ENCODE measurements at regions not wholly inside any gene's neighbourhood (a gene's known extent, or its start where the extent isn't known, plus 50 kb on each side); places are given as distances from the start of the nearest gene placed in this dataset.
A peak's percentile ranks its signal among the peaks of the same experiment; 100 is the strongest.

DNA sequence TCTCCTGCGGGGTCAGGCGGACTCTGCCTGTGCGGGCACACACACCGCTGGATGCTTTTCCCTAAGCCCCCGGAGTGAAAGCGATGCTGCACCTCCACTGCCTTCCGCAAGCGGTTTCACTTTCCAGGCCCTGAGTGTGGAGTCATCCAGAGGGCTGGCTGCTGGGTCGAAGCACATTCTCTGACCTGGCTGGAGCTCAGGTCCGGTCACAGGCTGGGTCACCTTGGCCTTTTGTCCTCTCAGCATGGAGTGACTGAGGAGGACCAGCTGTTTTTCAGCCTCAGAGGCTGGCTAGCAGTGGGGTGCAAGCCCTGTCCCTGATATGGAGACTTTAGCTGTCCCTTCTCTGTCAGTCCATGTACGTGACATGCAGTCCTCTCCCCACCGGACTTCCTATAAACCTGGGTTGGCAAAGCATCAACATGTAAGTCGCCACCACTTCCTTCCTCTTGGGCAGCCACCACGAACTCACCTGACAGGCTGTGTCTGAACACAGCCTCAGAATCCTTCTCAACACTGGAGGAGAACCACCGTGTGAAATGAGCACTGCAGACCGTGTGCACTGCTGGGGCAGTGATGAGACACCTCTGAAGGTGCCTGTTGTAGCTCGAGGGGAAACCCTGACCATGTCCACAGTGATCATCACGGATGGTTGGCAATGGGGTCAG, 51.3 kb downstream of the GADD45G start:
- DNase-seq, result no peak

- no peak for DNase-seq
Measured at GRCh38 chr9:89657295-89657694, 52.5 kb downstream of the GADD45G start.

GRCh38 chr9:89657765-89658164, 53.0 kb downstream of the GADD45G start:
- DNase-seq, result no peak

- DNase-seq, result no peak
Measured at GRCh38 chr9:89658401-89658800, 53.6 kb downstream of the GADD45G start.

DNA sequence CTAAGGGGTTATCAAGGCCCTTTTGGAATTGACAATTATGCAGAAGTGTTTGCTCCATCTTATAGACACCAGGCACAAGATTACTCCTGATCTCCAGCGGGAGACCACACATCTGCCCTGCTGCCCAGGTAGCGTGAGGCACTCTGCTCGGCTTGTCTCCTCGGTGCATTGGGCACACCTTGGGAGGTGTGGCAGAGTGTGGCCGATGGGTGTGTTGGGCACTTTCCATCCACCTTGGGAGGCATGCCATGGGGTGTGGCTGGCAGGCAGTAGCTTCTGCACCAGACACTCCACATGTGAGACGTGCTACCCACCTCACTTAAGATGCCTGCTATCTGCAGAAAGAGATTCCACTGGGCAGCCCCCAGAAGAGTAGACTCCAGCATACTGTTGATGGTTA, 54.1 kb downstream of the GADD45G start:
- DNase-seq, result no peak

- DNase-seq, result no peak
Measured at GRCh38 chr9:89659473-89659872, 54.7 kb downstream of the GADD45G start.

- DNase-seq, result no peak
Measured at GRCh38 chr9:89659891-89660685, 55.3 kb downstream of the GADD45G start.

- no peak for DNase-seq
Measured at GRCh38 chr9:89661391-89661949, 56.7 kb downstream of the GADD45G start.

DNA sequence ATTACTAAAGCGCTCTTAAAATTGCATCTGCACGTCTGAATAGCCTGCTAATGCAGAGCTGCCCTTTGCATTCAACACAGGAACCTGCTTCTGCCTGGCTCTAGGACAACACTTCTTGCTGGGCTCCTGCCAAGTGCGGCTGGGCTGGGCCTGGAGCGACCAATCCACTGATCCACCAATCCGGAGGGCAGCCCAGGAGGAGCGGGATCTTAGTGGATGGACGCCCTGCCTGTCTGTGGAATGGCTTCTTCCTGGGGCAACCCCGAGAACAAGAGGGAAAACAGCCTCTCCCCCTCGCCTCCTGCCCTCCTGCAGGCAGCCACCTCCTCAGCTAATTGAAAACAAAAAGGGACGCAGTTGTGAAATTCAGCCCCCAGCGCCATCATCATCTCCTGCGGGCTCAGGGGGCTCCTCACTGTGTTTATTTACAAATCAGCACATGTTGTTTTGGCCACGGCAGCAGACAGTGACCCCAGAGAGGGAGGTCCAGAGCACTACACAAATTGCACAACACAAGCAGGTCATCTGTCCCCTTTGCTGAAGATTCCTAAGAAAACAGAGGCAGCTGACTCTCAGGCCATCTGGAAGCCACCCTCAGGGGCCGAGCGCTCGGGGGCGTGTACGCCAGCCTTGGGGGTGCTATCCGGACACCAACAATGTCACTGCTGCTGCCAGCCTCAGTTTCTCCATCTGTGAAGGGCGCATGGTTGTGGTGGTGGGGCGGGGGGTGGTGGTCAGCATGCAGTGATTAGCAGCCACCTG, 57.3 kb downstream of the GADD45G start:
- DNase-seq, result peak; percentile 97

- DNase-seq, result no peak
Measured at GRCh38 chr9:89662718-89663613, 58.2 kb downstream of the GADD45G start.

- no peak for DNase-seq
Measured at GRCh38 chr9:89663614-89663970, 58.8 kb downstream of the GADD45G start.

GRCh38 chr9:89664010-89664409, 59.2 kb downstream of the GADD45G start:
- DNase-seq, result no peak

DNA sequence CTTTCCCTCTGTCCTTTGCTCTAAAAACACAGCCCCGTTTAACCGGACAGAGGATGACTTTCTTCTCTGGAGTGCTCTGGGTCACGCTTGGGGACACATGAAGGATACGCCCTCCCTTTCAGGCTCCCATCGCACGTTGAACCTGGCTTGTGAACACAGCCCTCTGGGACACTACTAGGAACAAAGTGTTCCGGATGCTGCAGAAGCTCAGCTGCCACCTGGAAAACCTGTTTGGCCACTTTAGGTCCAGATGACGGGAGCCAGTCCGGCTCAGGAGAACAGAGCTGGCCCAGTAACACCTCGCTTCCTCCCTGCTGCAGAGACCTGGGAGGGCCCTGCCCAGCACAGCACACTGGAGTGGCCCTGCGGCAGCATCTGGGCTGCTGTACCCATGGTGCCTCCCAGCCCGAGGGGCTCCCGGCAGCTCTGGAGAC, 60.1 kb downstream of the GADD45G start:
- DNase-seq, result no peak

DNA sequence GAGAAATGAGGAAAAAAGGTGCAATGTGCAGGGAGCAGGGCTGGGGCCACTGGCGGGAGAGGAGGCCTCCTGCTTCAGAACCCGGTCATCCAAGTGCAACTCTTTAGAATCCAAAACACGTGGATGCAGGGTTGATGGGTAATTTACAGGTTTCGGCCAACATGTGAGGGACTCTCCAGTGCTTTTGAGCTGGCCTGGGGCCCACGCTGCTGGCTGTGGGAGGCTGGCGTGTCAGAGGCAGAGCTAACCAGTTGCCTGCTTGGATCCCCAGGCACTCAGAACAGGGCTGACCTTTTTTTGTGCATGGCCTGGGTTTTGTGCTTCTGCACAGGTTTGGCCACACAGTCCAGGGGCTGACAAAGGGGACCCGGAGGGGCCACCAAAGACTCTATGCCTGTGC, 61.6 kb downstream of the GADD45G start:
- DNase-seq, result no peak

DNA sequence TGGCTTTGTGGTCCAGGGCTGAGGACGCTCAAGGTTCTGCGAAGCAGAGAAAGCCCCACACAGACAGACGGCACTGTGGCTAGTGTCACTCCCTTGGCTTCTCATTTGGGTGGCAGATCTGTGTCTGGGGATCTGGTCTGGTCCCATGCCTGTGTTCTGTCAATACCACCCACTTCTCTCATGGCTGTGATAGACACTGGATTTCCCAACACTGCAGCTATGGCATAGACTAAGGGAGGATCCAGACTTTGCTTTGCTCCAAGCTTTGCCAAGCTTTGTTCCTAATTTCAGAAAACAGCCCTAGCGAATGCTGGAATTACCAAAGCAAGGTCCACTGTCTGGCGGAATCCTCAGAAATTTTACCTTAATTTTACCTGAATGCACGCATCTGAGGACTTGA, 62.1 kb downstream of the GADD45G start:
- no peak for DNase-seq

- DNase-seq, result no peak
Measured at GRCh38 chr9:89667726-89668125, 62.9 kb downstream of the GADD45G start.

GRCh38 chr9:89668216-89668865, 63.5 kb downstream of the GADD45G start:
- DNase-seq, result no peak

DNA sequence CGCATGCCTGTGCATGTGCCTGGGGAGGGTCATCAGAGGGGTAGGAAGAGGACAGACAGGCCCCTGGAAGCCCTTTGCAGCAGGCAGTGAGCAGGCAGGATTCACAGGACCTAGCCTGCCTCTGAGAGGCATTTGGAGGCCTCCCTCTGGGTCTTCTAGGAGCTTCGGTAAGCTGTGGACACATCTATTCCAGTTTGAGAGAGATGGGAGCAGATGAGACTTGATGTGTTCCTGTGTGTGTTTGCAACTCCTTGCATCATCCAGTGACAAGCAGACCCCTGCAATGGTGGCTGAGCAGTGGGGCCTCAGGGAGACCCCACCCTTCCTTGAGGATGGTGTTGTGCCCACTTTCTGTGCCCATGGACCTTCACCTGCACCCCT, 64.0 kb downstream of the GADD45G start:
- no peak for DNase-seq

DNA sequence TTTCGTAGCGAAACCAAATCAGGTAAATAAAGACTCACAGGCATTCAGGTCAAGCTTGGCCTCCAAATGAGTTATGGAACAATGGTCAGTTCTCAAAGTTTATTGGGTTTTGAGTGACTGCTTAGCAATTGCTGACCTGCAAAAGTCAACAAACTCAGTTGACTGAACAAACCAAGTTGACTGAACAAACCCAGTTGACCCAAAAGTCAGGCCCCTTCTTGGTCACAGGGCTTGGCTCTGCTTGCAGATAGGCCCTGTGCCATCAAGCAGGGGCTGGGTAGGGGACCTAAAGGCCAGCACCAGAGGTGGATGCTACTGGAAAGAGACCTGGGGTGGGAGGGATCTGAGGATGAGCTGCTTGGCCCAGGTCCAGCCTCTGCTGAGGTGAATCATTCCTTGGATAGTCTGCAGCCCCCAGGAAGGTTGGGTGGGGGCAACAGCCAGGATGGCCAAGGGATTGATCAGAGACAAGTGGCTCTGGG, 64.6 kb downstream of the GADD45G start:
- DNase-seq, result no peak

- no peak for DNase-seq
Measured at GRCh38 chr9:89670114-89670513, 65.3 kb downstream of the GADD45G start.

- no peak for DNase-seq
Measured at GRCh38 chr9:89670801-89671434, 66.1 kb downstream of the GADD45G start.

Measured in fibroblast of upper back skin (primary cell).